Activated naive CD4-positive, alpha-beta T cell treated with anti-CD3 and anti-CD28 coated beads, Interleukin-2, amount 10 ng/mL, durations not matched to agents 7 days and 5 days (primary cell): ENCODE measurements at regions not wholly inside any gene's neighbourhood (a gene's known extent, or its start where the extent isn't known, plus 50 kb on each side); places are given as distances from the start of the nearest gene placed in this dataset.
"Not testable (repeated sequence)": the region's sequence is repeated elsewhere in the genome, so short reads cannot be mapped to it uniquely, and the experiment has no call there.

Source experiments
- CTCF ChIA-PET: fragments of 350-600 bp; sonication (Branson Sonifier 250); formaldehyde crosslinking; loops from one replicate; lab custom pipeline; 2021; ENCODE audit warnings: antibody characterized with exemption; lab: Charles Lee
- DNase-seq: peaks from one replicate; pipeline ENCODE4 v3.0.0-alpha.2; 2020
- H3K27ac Mint-ChIP-seq: one replicate; pipeline ENCODE4 v1.8.0; 2021; ENCODE audit warnings: mild to moderate bottlenecking, moderate library complexity, mixed read lengths
- H3K27me3 Mint-ChIP-seq: one replicate; pipeline ENCODE4 v1.8.0; 2021; ENCODE audit warnings: mild to moderate bottlenecking, mixed read lengths
- H3K36me3 Mint-ChIP-seq: one replicate; pipeline ENCODE4 v1.8.0; 2021; ENCODE audit warnings: mixed read lengths
- H3K4me1 Mint-ChIP-seq: one replicate; pipeline ENCODE4 v1.8.0; 2021; ENCODE audit warnings: mixed read lengths
- H3K4me3 Mint-ChIP-seq: one replicate; pipeline ENCODE4 v1.8.0; 2021; ENCODE audit warnings: mild to moderate bottlenecking, moderate library complexity, mixed read lengths
- H3K9me3 Mint-ChIP-seq: one replicate; pipeline ENCODE4 v1.8.0; 2021; ENCODE audit warnings: mixed read lengths

DNA sequence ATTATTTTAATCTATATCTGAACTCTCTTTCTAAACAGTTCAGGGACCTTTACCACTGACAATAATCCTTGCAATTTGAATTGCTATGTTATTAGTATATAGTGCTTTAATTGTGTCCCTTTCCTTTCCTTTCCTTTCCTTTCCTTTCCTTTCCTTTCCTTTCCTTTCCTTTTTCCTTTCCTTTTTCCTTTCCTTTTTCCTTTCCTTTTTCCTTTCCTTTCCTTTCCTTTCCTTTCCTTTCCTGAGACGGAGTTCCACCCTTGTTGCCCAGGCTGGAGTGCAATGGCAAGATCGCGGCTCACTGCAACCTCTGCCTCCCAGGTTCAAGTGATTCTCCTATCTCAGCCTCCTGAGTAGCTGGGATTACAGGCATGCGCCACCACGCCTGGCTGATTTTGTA is 225.1 kb downstream of the CXXC4 start:
- DNase-seq, H3K27ac Mint-ChIP-seq, H3K9me3 Mint-ChIP-seq, H3K4me3 Mint-ChIP-seq, CTCF ChIA-PET, H3K4me1 Mint-ChIP-seq, H3K27me3 Mint-ChIP-seq, H3K36me3 Mint-ChIP-seq: not testable (repeated sequence)

DNA sequence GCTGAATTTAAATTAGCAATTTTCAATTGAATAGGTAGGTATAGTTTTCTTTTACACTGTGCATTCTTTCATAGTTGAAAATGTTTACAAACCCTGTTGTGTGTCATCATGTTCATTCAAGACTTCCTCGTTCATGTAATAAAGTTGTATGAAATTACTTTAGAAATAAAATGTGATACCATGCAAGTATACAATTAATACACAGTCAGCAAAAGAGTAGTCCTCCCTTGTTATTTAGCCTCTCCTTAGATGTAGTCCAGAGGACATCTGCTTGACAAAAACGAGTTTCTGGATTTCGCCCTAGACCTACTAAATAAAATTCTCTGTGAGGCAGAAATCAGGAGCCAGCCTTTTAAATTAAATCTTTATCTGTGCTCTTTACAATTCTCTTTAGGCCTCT is 231.6 kb downstream of the CXXC4 start:
- Mint-ChIP-seq H3K27ac (no peak overlapping the region), H3K4me1 (no peaks in the 10 kb centered on the region), H3K27me3 (no peaks in the 10 kb centered on the region), H3K9me3 (peaks cover 1% of the 10 kb centered on the region), H3K36me3 (no peaks in the 10 kb centered on the region), H3K4me3 (no peak overlapping the region)
- CTCF ChIA-PET: no interaction called here
- DNase-seq: no peak

DNA sequence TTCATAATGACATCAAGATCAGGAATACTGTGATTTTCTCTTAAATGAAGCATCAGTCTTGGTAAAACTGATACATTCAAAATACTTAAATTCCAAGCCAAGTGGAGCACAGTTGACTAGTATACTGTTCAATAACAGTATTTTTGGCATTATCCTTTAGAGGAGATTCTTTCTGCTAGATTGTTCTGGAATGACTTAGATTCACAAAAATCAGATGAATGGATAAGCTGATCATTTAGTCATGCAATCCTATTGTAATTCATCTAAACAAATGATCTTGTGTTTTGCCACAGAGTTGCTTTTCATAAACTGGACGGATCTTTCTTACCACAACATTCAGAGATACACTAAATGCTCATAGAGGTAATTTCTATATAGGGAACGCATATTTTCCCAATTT is 232.0 kb downstream of the CXXC4 start:
- Mint-ChIP-seq H3K27ac (no peak overlapping the region), H3K36me3 (no peaks in the 10 kb centered on the region), H3K27me3 (no peaks in the 10 kb centered on the region), H3K9me3 (peaks cover 1% of the 10 kb centered on the region), H3K4me1 (no peaks in the 10 kb centered on the region), H3K4me3 (no peak overlapping the region)
- no peak for DNase-seq
- CTCF ChIA-PET: no interaction called here

DNA sequence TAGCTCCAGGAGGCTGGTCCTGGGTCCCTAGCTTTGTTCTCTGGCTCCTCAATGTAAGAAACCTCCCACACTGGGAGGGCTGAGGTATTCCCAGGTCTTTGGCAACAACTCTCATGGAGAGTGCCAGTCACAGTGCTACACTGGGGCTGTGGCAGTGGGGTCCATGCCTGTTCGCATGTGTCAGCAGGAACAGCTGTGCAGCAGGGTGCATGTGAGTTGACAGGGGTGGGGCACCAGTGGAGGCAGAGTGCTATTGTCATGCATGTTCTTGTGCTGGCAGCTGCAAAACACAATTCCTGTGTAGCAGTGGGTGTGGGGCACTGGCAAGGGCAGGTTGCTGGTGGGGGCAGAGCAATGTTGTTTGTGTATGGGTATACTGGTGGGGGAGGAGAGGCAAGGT is 246.0 kb downstream of the CXXC4 start:
- no peak for DNase-seq
- Mint-ChIP-seq H3K36me3 (no peaks in the 10 kb centered on the region), H3K27me3 (no peaks in the 10 kb centered on the region), H3K27ac (no peak overlapping the region), H3K4me1 (no peaks in the 10 kb centered on the region), H3K9me3 (peaks cover 8% of the 10 kb centered on the region), H3K4me3 (no peak overlapping the region)
- CTCF ChIA-PET: no interaction called here

DNA sequence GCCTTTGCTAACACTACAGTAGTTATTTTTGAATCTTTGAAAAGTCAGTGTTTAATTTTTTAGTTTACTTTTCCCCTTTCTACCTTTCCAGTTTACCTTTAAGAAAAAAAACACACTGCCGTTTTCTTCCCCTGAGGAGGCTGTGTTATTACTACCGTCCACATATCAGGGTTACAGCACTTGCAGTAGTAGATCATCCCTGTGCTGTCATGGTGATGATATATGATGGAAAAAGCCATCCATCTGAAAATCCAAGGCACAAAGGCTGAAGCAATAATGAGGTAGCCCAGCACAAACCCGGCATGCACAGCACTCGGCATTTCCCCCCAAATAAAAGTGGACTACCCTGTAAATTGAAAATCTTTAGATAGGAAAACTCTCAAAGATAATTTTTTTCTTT is 258.7 kb downstream of the CXXC4 start:
- Mint-ChIP-seq H3K9me3 (peaks cover 8% of the 10 kb centered on the region), H3K4me3 (no peak overlapping the region), H3K27ac (no peak overlapping the region), H3K27me3 (no peaks in the 10 kb centered on the region), H3K36me3 (no peaks in the 10 kb centered on the region), H3K4me1 (no peaks in the 10 kb centered on the region)
- CTCF ChIA-PET: no interaction called here
- DNase-seq: no peak

DNA sequence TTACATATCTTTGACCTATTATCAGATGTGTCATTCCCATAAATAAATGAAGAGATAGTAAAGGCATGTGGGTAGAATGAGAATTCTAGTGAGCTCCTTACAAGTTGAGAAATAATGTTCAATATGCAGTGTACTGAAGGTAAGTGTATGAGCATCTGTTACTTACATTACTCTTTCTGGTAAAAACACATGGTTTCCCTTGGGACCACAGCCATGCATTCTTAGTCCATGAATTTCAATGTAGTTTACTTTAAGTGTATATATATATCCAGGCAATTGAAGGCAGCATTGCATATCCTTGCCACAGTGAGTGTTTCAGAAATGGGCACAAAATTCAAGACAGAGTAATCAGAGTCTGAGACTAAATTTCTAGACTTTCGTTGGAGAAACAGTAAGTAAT is 277.2 kb downstream of the CXXC4 start:
- H3K27me3 Mint-ChIP-seq: no peaks in the 10 kb centered on the region
- CTCF ChIA-PET: no interaction called here
- no peak overlapping the region for H3K27ac Mint-ChIP-seq
- no peaks in the 10 kb centered on the region for H3K36me3 Mint-ChIP-seq
- H3K4me1 Mint-ChIP-seq: no peaks in the 10 kb centered on the region
- peaks cover 7% of the 10 kb centered on the region for H3K9me3 Mint-ChIP-seq
- no peak overlapping the region for H3K4me3 Mint-ChIP-seq
- DNase-seq: no peak

DNA sequence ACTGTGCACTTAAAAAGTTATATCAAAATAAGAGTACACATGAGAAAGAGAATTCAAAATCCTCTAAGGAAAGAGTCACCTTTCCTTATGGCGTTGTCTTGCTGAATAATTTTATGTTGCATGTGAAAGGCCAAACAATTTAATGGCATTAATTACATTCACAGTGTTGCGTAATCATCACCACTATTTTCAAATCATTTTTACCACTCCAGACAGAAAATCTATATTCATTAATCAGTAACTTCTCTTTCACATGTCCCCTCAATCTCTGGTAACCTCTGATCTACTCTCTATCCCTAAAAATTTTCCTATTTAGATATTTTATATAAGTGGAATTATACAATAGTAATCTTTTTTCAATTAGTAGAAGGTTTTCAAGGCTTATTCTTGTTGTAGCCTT is 283.0 kb downstream of the CXXC4 start:
- no peak for DNase-seq
- H3K4me1 Mint-ChIP-seq: no peaks in the 10 kb centered on the region
- H3K27me3 Mint-ChIP-seq: no peaks in the 10 kb centered on the region
- CTCF ChIA-PET: no interaction called here
- H3K36me3 Mint-ChIP-seq: no peaks in the 10 kb centered on the region
- H3K9me3 Mint-ChIP-seq: peaks cover 2% of the 10 kb centered on the region
- H3K27ac Mint-ChIP-seq: no peak overlapping the region
- H3K4me3 Mint-ChIP-seq: no peak overlapping the region

DNA sequence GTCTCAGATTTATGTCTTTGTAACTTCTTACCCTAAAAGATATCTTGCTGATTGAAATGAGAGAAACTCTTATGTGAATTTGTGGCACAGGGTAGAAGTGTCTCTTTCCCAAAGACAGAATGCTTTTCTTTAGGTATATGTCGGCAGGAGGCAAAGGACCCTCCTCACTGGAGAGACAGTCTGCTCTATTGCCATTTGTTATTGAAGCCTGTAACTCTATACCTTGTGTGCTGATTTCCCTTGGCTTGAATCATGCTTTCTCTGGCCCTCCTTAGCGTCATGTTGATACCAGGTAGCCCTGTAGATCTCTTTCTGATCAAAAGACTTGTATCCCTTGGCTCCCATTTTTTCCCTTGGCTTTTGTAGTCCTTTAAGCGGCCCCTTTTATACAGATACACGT is 284.3 kb downstream of the CXXC4 start:
- peaks cover 1% of the 10 kb centered on the region for H3K9me3 Mint-ChIP-seq

DNA sequence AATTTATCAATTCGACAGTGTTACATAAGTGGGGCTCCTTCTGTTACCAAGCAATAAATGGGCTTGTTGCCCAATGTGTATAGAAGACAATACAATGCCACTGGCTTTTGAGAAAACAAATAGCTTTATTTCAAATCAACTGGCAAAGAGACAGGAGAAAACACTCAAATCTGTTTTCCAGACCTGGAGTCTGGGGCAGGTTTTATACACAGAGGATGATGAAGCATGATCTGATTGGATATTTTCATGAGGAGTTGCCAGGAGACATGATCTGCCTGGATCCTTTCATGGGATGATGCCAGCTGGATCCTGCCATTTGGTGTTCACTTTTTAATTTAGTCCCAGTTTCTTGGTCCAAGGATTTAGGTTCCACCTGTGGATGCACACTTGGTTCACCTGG is 287.9 kb downstream of the CXXC4 start:
- CTCF ChIA-PET: interaction anchor here (0.6 kb wide), 1 partner anchor 198 kb away, joined by 3 read pairs; no protein-coding TSS in a partner anchor

More for the DNA sequence above, 284.3 kb downstream of the CXXC4 start:
- DNase-seq: no peak
- CTCF ChIA-PET: no interaction called here
- Mint-ChIP-seq H3K27ac (no peak overlapping the region), H3K4me1 (no peaks in the 10 kb centered on the region), H3K36me3 (no peaks in the 10 kb centered on the region), H3K27me3 (no peaks in the 10 kb centered on the region), H3K4me3 (no peak overlapping the region)

DNA sequence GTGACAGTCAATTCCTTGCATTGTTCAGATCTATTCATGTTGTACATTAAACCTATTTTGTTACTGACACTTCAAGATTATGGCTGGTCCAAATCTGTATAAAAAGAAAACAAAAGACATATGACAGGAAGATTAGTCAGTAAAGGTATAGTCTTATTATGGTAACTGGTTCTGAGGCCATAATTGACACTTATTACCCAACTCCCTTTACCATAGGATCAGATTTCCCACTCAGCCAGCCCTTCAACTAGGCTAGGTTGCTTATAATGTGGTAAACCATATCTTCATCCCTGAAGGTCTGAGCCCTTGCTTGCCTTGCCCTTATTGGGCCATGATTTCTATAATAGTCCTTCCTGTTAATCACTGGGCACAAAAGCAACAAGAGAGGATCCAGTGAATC is 289.6 kb downstream of the CXXC4 start:
- H3K36me3 Mint-ChIP-seq: no peaks in the 10 kb centered on the region
- H3K4me1 Mint-ChIP-seq: no peaks in the 10 kb centered on the region
- H3K4me3 Mint-ChIP-seq: no peak overlapping the region
- H3K27me3 Mint-ChIP-seq: no peaks in the 10 kb centered on the region
- CTCF ChIA-PET: no interaction called here
- no peak overlapping the region for H3K27ac Mint-ChIP-seq
- no peak for DNase-seq
- H3K9me3 Mint-ChIP-seq: peaks cover 6% of the 10 kb centered on the region

More for the DNA sequence above, 287.9 kb downstream of the CXXC4 start:
- H3K9me3 Mint-ChIP-seq: peaks cover 4% of the 10 kb centered on the region
- no peak overlapping the region for H3K27ac Mint-ChIP-seq
- DNase-seq: no peak
- H3K36me3 Mint-ChIP-seq: no peaks in the 10 kb centered on the region
- no peaks in the 10 kb centered on the region for H3K27me3 Mint-ChIP-seq
- no peak overlapping the region for H3K4me3 Mint-ChIP-seq
- no peaks in the 10 kb centered on the region for H3K4me1 Mint-ChIP-seq

DNA sequence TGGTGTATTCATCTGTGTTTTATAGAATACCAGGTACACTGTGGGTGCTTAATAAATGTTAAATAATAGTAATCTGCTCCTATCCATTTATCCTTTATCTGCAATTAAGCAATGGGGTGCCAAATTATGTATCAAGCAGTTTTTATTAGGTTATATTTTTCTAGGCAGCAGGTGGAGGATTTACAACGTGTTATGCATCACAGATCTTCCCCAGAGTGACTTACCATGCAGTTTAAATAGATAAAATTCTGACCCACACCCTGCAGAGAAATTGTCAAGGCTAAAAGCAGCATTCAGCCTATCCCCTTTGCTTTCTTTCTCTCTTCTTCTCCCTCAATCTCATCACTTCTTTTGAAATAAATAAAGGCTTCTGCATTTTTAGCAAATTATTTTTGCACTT is 306.4 kb downstream of the CXXC4 start:
- Mint-ChIP-seq H3K4me3 (no peak overlapping the region), H3K4me1 (no peaks in the 10 kb centered on the region), H3K36me3 (no peaks in the 10 kb centered on the region), H3K9me3 (peaks cover 2% of the 10 kb centered on the region), H3K27ac (no peak overlapping the region), H3K27me3 (no peaks in the 10 kb centered on the region)
- CTCF ChIA-PET: no interaction called here
- DNase-seq: no peak

DNA sequence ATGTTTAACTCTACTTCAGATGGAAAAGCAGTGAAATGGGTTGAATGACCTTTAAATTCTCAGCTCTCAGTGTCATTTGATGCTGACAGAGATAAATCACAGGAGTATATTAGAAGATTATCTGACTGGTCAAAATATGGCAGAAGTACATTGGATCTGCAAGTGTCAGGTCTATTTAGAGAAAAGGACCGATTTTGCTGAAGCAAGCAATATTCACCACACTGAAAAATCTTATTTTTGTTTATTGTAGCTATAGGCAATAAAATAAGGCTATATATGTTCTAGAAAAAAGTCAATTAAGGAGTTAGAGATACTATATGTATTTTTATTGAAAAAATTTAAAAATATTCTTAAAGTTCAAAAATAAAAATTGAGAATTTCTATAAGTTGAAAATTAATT is 325.3 kb downstream of the CXXC4 start:
- H3K4me1 Mint-ChIP-seq: no peaks in the 10 kb centered on the region
- no peak overlapping the region for H3K4me3 Mint-ChIP-seq
- H3K27ac Mint-ChIP-seq: no peak overlapping the region
- no peaks in the 10 kb centered on the region for H3K27me3 Mint-ChIP-seq
- CTCF ChIA-PET: no interaction called here
- no peak for DNase-seq
- no peaks in the 10 kb centered on the region for H3K36me3 Mint-ChIP-seq
- peaks cover 7% of the 10 kb centered on the region for H3K9me3 Mint-ChIP-seq

DNA sequence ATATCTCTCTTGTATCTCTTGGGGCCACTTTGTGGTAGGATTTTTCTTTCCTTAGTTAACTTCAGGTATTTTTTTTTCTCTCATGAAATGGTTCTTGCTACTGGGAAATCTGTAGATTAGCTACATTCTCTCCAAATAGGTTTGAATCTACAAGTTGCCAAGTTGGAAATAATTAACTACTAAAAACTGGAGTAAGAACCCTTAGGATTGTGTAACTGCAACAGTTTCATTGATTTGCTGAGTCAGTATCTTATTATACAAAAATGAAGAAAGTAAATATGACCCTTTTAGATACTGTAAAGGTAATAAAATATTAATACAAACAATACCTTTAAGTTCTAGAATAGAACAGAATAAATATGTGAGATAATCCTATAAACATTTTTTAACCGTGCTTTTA is 327.9 kb downstream of the CXXC4 start:
- Mint-ChIP-seq H3K36me3 (no peaks in the 10 kb centered on the region), H3K27ac (no peak overlapping the region), H3K4me3 (no peak overlapping the region), H3K4me1 (no peaks in the 10 kb centered on the region), H3K9me3 (peaks cover 2% of the 10 kb centered on the region), H3K27me3 (no peaks in the 10 kb centered on the region)
- CTCF ChIA-PET: no interaction called here
- no peak for DNase-seq

DNA sequence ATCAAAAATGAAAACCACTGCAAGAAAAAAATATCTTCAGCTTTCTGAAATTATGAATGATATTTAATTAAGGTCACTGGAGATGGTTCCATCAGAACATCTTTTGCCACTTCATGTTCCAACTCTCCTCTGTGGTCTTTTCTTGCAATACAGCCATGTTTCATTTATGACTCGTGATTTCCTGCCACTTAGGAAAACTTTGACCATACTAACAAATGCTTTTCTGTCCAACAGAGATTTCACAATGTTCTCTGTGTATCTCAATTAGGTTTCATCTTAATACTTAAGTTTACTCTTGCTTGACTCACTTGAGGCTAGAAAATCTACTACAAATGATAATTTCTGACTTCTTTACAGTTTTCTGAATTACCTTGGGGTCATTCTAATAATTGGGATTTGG is 330.9 kb downstream of the CXXC4 start:
- Mint-ChIP-seq H3K27ac (no peak overlapping the region), H3K27me3 (no peaks in the 10 kb centered on the region), H3K9me3 (no peaks in the 10 kb centered on the region), H3K36me3 (no peaks in the 10 kb centered on the region), H3K4me1 (no peaks in the 10 kb centered on the region), H3K4me3 (no peak overlapping the region)
- DNase-seq: no peak
- CTCF ChIA-PET: no interaction called here

DNA sequence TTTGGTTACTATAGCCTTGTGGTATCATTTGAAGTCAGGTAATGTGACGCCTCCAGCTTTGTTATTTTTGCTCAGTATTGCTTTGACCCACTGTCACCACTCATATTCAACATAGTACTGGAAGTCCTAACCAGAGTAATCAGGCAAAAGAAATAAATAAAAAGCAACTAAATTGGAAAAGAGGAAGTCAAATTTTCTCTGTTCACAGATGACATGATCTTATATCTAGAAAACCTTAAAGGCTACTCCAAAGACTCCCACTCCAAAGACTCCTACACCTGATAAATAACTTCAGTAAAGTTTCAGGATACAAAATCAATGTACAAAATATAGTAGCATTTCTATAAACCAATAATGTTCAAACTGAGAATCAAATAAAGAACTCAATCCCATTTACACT is 348.6 kb downstream of the CXXC4 start:
- Mint-ChIP-seq H3K27ac (no peak overlapping the region), H3K9me3 (peaks cover under 1% of the 10 kb centered on the region), H3K27me3 (no peaks in the 10 kb centered on the region), H3K4me1 (no peaks in the 10 kb centered on the region), H3K4me3 (no peak overlapping the region), H3K36me3 (no peaks in the 10 kb centered on the region)
- CTCF ChIA-PET: no interaction called here
- DNase-seq: no peak

DNA sequence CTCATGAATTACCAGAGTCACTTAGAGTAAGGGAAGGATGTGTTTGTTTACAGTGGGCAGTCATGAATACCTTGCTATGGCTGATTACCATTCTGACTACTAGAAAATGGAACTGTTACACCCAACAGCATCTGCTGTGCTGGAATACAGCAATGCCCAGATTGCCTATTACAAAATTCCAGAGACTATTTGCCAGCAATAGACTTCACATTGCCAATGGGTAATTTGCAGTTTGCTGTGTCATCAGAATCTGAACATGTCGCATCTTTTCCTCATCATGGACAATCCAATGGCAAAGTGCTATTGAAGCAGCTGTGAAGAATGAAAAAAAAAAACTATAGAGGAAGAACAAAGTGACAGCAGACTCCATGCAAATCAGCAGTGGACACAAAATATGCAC is 356.6 kb downstream of the CXXC4 start:
- no peak overlapping the region for H3K27ac Mint-ChIP-seq
- H3K4me1 Mint-ChIP-seq: no peaks in the 10 kb centered on the region
- no peaks in the 10 kb centered on the region for H3K27me3 Mint-ChIP-seq
- no peak for DNase-seq
- peaks cover 15% of the 10 kb centered on the region for H3K9me3 Mint-ChIP-seq
- no peak overlapping the region for H3K4me3 Mint-ChIP-seq
- no peaks in the 10 kb centered on the region for H3K36me3 Mint-ChIP-seq
- CTCF ChIA-PET: no interaction called here
